ENCODE measurements at regions not wholly inside any gene's neighbourhood (a gene's known extent, or its start where the extent isn't known, plus 50 kb on each side); places are given as distances from the start of the nearest gene placed in this dataset.

GRCh38 chr2:207459990-207460757, 69.6 kb upstream of the CREB1 start:
- Mint-ChIP-seq H3K4me1 (peaks cover 14% of the 10 kb centered on the region), H3K27ac (peak overlapping the region; percentile 27), H3K4me3 (no peak overlapping the region), H3K9me3 (ENCODE audit: insufficient read depth) (no peaks in the 10 kb centered on the region), H3K27me3 (no peaks in the 10 kb centered on the region)
- Histone ChIP-seq H3K9me3 (ENCODE audit: control extremely low read depth in 1 of 3, control insufficient read depth in 2 of 3, insufficient read depth in 1 of 3, low read length in 2 of 3) (no peaks in the 10 kb centered on the region), H2AFZ (ENCODE audit: insufficient read depth, low read depth, low read length, poor library complexity, severe bottlenecking) (peak overlapping the region; percentile 5), H3K4me2 (replicated peaks; ENCODE audit: low read depth, low read length, poor library complexity, severe bottlenecking) (no peak overlapping the region), H3K36me3 (replicated peaks in 1 of 2; ENCODE audit: control extremely low read depth in 1 of 2, control insufficient read depth in 1 of 2, extremely low read depth in 1 of 2, insufficient read depth in 2 of 2, low read length in 1 of 2) (no peaks in the 10 kb centered on the region), H3K4me3 (ENCODE audit: control extremely low read depth in 1 of 5, extremely low read depth in 1 of 5, insufficient read depth in 1 of 5, low read depth in 2 of 5, low read length in 4 of 5) (no peak overlapping the region), H3K79me2 (ENCODE audit: control insufficient read depth, insufficient read depth, low read length) (no peaks in the 10 kb centered on the region), H3K27me3 (replicated peaks in 1 of 4; ENCODE audit: control extremely low read depth in 1 of 4, control insufficient read depth in 3 of 4, insufficient read depth in 4 of 4, low read length in 3 of 4) (no peaks in the 10 kb centered on the region), H4K20me1 (ENCODE audit: control insufficient read depth, insufficient read depth, low read length, poor library complexity, severe bottlenecking) (no peaks in the 10 kb centered on the region), H3K4me1 (ENCODE audit: control insufficient read depth in 2 of 2, insufficient read depth in 2 of 2, low read length in 2 of 2) (peaks cover 7% of the 10 kb centered on the region in 2 donors), H3K9ac (ENCODE audit: low read length) (no peak overlapping the region), H3K27ac (ENCODE audit: low read length in 2 of 2) (peak overlapping the region in 1 of 2 donors; percentile 8)
- ATAC-seq (ENCODE audit: low read depth) (no peak), DNase-seq (peak; percentile 28)
- intact Hi-C loops (cut with micrococcal nuclease): no loop called here
- POLR2A ChIA-PET: no interaction called here
- CTCF ChIA-PET: interaction anchor here (1.5 kb wide), 1 partner anchor 13 kb away, joined by 6 read pairs; no protein-coding TSS in a partner anchor
- TF ChIP-seq CTCF (IDR thresholded peaks at IDR 0.05): no peak
- TF ChIP-seq EZH2 (IDR thresholded peaks at IDR 0.05; ENCODE audit: borderline replicate concordance, insufficient read depth, low read depth, low read length, poor library complexity, severe bottlenecking): no peak
- 46% methylated on average over 5 of the region's 7 CpGs for WGBS (ENCODE audit: insufficient coverage)

- intact Hi-C loops (cut with micrococcal nuclease): no loop called here
- Histone ChIP-seq H3K36me3 (replicated peaks in 1 of 2; ENCODE audit: control extremely low read depth in 1 of 2, control insufficient read depth in 1 of 2, extremely low read depth in 1 of 2, insufficient read depth in 2 of 2, low read length in 1 of 2) (no peaks in the 10 kb centered on the region), H3K4me2 (replicated peaks; ENCODE audit: low read depth, low read length, poor library complexity, severe bottlenecking) (no peak overlapping the region), H3K9ac (ENCODE audit: low read length) (no peak overlapping the region), H3K27ac (ENCODE audit: low read length in 2 of 2) (no peak overlapping the region), H3K9me3 (ENCODE audit: control extremely low read depth in 1 of 3, control insufficient read depth in 2 of 3, insufficient read depth in 1 of 3, low read length in 2 of 3) (no peaks in the 10 kb centered on the region), H3K27me3 (replicated peaks in 1 of 4; ENCODE audit: control extremely low read depth in 1 of 4, control insufficient read depth in 3 of 4, insufficient read depth in 4 of 4, low read length in 3 of 4) (no peaks in the 10 kb centered on the region), H4K20me1 (ENCODE audit: control insufficient read depth, insufficient read depth, low read length, poor library complexity, severe bottlenecking) (no peaks in the 10 kb centered on the region), H3K79me2 (ENCODE audit: control insufficient read depth, insufficient read depth, low read length) (no peaks in the 10 kb centered on the region), H2AFZ (ENCODE audit: insufficient read depth, low read depth, low read length, poor library complexity, severe bottlenecking) (no peak overlapping the region), H3K4me1 (ENCODE audit: control insufficient read depth in 2 of 2, insufficient read depth in 2 of 2, low read length in 2 of 2) (peaks cover 7% of the 10 kb centered on the region in 2 donors), H3K4me3 (ENCODE audit: control extremely low read depth in 1 of 5, extremely low read depth in 1 of 5, insufficient read depth in 1 of 5, low read depth in 2 of 5, low read length in 4 of 5) (no peak overlapping the region)
- Mint-ChIP-seq H3K9me3 (ENCODE audit: insufficient read depth) (no peaks in the 10 kb centered on the region), H3K4me3 (no peak overlapping the region), H3K4me1 (peaks cover 14% of the 10 kb centered on the region), H3K27me3 (no peaks in the 10 kb centered on the region), H3K27ac (no peak overlapping the region)
- no peak for DNase-seq
- ChIA-PET POLR2A (no interaction called here), CTCF (no interaction called here)
- no peak for ATAC-seq (ENCODE audit: low read depth)
- 68% methylated on average over 4 of the region's 8 CpGs for WGBS (ENCODE audit: insufficient coverage)
- TF ChIP-seq CTCF (IDR thresholded peaks at IDR 0.05) (no peak), EZH2 (IDR thresholded peaks at IDR 0.05; ENCODE audit: borderline replicate concordance, insufficient read depth, low read depth, low read length, poor library complexity, severe bottlenecking) (no peak)
These were observed 66.3 kb upstream of the CREB1 start for GRCh38 chr2:207463433-207463832.

All from B cell (primary cell).